Hematopoietic multipotent progenitor cell treated with erythropoietin and hydrocortisone succinate and interleukin-3 and kit ligand, for 4 days (in vitro differentiated cells): ENCODE measurements at regions not wholly inside any gene's neighbourhood (a gene's known extent, or its start where the extent isn't known, plus 50 kb on each side); places are given as distances from the start of the nearest gene placed in this dataset.

Experiments used
- DNase-seq: peaks from one replicate; pipeline ENCODE4 v3.0.0-alpha.2; 2015

DNA sequence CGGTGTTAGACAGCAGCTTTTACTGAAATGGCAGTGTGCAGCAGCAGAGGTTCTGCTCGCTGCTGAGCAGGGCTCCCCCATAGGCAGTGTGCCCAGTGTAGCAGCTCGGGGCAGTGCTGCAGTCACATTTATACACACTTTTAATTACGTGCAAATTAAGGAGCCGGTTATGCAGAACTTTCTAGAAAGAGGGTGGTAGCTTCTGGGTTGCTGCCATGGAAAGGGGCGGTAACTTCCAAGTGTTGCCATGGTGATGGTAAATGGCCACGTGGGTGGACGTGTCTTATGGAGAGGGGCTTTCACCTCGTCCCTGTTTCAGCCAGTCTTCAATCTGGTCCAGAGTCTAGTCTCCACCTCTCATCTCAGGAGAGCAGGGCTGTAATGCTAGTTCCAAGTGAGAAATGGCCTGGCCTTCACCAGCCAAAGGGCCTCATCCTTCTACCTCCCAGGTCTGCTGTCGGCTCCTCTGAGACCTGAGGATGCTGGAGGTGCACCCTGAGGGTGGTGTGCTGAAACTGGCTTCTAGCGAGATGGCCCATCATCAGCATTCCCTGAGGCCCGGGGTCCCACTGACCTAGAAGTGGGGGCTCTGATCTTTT lies 180.5 kb upstream of the PMEPA1 start:
- DNase-seq, result no peak

DNA sequence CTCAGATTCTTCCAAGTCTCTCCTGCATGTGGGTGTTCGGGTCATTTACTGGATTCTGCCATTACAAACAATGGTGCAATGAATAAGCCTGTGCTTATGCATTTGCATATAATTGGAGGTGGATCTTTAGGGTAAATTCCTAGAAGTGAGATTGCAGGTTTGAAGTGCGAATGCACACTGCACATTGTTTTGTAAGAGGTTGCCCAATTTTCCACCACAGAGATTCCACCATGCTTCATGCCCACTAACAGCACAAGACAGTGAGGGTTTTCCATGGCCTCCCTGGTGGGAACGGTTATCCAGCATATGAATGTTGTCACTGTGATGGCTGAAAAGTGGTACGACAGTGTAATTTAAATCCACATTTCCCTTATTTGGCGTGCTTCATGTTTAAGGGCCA lies 178.8 kb upstream of the PMEPA1 start:
- peak; percentile 23 for DNase-seq

DNA sequence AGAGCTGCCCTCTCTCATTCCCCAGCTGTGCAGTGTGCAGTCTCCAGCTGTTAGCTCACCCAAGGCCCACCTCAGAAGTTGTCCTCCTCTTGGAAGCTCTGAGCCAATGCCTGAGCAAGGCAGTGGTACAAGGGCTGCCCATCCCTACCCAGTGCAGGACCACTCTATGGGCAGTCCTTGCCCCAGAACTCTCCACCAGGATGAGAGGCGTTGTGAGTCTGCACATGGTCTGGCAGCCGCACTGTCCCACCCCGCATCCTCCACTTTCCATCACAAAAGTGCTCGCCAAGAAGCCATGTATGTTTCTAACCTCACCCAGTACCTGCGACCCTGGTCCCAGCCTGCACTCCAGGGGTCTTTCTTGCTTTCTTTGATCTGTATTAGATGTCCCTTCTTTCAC lies 175.1 kb upstream of the PMEPA1 start:
- DNase-seq, result no peak

DNA sequence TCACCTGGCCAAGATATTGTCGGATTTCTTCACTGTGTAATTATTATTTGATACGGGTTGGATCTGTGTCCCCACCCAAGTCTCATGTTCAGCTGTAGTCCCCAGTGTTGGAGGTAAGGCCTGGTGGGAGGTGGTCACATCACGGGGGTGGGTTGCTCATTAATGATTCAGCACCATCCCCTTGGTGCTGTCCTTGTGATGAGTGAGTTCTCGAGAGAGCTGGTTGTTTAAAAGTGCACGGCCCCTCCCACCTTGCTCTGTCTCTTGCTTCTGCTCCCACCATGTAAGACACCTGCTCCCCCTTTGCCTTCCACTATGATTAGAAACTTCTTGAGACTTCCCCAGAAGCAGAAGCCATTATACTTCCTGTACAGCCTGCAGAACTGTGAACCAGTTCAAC lies 173.9 kb upstream of the PMEPA1 start:
- no peak for DNase-seq

DNA sequence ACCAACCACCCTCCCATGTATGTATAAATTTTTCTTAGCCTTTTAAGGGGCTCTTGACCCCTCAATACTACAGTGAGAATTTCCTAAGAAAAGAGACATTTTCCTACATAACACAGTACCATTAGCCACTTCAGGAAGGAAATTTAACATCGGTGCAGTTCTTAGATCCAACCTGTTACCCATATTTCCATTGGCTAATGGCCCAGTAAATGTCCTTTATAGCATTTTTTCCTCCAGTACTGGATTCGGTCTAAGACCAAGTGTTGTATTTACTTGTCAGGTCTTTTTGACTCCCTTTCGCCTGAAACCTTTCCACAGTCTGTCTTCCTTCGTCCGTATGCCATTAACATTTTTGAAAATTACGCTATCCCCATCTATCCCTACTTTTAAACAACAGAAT lies 173.4 kb upstream of the PMEPA1 start:
- DNase-seq, result no peak

DNA sequence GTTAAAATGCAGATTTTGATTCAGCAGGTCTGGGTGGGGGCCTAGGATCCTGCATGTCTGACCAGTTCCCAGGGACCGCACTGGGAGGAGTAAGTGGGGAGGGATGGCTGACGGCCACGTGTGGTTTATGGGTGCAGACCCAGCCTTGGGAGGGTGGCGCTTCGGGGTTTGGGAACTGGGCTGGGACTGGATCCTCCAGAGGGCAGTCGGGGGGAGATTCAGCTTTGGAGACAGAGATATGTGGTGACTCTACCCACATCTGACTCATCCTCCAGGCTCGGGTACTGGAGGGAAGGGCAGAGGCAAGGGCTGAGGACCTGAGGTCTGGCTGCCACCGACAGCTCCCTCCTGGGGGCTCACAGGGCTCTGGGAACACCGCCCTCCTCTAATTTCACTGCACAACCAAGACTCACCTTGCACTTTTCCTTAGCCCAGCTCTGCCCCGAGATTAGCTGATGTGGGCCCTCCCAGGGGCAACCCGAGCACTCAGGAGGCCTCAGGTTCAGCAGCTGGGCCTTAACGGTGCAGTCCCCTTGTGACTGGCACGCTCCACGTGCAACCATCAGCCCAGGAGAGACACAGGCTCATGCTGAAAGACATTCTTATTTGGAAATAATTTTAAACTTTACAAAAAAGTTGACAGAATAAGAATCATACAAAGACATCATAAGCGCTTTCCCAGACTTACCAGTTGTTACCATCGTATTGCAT lies 172.8 kb upstream of the PMEPA1 start:
- DNase-seq, result no peak

DNA sequence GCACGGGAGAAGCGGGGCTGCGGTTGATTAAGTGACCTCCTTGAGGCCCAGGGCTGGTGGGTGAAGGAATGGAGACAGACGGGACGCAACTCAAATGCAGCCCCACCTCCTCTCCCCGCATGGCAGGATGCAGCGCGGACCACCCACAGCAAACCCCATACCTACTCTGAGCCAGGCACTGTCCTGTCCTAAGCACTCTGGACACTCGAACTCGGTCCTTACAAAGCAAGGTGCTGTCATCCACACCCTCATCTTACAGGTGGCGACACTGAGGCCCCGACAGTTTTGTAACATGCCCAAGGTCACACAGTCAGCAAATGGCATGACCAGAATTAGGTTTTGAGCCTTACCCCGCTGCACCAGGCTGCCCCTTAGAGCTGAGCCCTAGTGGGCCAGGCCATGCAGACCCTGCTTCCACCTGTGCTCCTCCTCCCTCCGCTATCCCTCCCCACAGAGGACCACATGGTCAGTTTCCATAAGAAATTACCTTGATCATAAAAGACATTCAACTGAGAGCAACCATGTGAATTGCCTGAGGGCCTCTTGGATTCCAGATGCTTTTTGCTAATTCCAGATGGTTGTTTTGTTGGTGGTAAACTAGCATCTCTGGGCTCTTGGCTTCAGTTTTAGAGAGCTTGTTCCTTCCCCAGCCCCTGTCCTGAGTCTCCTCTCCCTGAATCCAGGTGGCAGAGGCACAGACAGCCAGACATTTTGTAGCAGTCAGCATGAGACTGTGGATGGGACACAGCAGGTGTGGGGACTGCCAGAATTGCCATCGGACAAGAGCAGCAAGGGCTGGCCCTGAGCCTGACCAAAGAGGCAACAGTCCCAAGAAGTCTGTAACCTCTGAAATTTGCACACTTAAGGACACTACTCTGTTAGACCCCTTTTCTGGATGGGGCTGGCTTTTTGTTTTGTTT lies 171.9 kb upstream of the PMEPA1 start:
- no peak for DNase-seq

DNA sequence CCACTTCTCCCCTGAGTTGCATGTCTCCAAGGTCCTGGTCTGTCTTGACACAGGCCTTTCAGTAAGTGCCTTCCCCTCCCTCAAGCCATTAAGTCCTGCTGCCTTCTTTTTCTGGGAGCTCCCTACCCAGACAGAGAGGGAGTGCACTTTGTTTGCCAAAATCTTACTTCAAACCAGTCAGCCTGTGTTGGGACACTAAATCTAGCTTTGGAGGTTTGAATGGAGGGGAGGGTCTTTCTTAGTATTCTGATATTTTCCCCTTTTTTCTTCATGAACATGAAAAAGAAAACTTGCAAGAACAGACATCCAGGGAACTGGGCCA lies 170.7 kb upstream of the PMEPA1 start:
- no peak for DNase-seq

DNA sequence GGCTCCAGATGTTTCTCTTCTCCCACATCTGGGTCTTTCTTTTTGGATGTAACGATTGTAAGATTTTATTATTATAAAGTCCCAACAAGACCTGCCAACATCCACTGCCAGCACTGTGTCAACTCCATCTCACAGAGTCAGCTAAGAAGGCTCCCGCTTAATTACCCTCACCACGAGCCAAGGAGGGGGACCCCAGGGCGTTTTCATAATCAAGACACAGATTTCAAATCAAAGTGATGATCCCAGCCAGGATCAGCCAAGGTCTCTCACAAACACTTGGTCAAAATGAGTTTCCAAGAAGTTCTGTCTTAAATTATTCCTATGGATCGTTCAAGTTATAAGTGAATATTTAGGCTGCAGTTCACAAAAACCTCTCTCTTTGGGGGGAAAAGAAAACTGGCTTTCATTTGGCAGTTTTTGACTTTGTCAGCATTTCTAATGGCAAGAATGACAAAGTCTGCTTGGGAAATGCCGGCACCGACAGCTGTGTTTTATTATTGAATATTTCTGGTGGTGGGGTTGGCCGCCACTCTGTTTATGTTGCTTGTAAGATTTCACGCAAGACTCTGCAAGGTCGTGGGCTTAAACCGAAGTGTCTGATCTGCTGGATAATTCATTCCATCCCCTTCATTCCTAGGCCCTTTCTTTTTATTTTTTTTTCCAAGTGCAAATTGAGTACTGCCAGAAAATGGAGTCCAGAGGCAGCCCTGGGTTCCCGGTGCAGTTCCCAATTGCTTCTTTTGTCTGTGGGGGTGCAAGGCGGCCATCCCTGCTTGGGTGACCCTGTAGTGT lies 170.2 kb upstream of the PMEPA1 start:
- DNase-seq, result no peak

DNA sequence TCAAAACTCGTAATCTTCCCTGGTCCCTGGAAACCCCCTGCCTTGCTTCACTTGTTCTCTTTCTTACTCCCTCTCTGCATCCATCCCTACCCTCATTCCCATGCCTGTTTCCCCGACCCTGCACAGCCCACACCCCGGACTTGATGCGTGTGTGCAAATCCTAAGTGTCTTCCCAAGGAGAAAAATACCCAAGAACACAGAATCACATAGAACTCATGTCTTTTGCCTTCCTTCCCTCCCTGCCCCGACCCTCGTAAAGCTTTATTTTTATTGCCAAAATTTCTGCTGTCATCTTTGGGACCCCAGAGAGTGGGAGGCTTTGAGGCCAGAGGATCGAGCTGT lies 169.6 kb upstream of the PMEPA1 start:
- no peak for DNase-seq

DNA sequence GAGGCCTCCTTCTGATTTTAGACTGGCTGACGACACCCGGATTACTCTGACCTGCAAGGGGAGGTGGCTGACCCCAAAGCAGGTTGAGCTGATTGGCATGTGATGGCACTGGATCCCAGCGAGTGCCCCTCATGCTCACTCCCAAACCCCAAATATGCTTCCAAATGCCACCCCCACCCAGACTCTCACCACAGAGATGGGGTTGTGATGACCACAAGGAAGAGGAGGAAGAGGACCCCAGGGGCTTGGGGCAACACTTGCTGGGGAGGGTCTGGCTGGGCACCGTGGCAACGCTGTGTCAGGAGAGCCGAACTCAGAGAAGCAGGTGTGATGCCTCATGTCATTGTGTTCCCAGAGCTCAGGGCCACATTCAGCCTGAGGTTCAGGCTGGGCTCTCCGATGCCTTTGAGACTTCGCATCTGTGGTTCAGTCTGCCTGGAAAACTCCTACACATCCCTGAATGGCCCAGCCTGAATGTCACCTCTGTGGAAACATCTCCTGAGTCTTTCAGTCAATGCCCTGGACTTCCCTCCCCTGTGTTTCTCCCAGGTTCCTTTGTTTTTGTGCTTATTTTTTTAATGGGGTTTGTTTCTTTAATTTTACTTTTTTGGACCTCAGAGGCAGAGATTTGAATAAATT lies 169.1 kb upstream of the PMEPA1 start:
- DNase-seq, result no peak

DNA sequence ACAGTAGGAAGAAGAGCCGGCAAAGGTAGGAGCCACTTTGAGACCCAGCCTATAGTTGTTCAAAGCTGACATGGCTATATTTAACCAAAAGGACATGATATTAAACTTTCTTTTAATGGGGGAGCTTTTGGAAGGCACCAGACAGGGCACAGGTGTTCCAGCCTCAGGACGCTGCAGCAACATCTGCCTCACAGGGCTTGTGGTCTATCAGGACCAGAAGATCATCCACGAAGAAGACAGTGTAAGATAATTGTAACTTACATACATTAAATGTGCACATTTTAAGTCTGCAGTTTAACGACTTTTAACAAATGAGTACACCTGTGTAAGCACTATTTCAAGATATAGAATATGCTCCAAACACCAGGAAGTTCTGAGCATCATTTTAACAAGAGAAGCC lies 168.2 kb upstream of the PMEPA1 start:
- no peak for DNase-seq

DNA sequence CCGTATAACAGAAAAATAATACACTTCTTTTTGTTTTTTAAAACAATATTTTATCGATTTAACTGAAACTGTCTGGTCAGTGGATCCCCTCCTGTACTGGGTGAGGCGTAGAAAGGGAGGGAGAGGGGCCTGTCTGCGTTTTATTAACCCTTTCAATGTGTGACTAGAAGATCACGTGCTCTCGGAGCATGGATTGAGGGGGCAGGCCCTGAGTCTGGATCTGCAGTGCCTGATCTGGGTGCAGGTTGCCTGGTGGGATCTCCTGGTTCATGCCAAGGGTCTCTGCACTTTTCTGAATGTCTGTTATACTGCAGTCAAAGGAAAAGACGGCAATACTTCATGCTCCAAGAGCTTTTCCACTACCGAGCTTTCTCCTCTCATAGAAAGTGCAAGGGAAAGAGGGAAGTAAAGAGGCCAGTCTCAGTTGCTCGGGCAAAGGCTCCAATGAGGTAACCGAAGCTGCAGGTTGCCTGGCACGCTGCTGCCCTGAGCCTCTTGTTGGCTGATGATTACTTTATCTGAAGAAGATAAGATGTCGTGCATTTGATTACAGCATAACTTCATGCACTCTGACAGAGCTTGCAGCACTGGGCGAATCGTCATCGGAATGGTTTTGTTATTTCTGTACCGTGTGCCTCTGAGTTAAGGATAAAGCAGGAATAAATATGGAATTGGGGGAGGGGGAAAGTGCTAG lies 167.5 kb upstream of the PMEPA1 start:
- no peak for DNase-seq

DNA sequence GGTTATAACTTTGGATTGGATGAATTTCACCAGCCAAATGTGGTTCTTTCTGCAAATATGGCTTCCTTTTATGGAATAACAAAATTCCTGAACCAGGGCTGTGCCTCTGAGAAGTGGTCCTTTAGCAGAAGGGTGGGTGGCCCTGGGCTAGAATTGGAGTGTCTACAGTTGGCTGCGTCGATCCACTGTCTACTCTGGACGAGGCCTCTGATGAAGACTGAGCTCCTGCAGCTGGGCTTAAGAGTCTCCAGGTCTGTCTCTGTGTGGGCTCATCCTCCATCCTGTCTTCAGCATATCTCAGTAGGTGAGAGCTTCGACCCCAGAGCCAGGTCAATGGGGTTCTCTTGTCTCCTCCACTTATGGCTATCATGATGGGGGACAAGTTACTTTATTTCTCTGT lies 166.3 kb upstream of the PMEPA1 start:
- no peak for DNase-seq

DNA sequence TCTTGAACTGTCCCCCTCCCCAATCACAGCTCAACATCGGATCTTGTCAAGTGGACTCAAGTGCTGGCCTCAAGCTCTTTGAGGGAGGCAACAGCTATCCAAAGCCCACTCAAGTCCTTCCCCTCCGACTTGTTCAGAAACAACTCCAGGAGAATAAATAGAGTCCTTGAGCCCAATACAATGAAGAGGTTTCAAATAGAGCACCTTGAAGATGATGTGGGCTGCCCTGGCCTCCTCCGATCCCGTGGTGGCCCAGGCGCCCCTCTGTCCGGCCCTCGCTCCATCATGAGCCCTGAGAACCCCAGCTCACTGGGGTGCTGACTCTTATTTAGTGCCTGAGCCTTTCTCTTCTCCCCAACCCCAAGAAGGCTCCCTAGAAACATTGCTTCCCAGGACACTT lies 164.3 kb upstream of the PMEPA1 start:
- DNase-seq, result no peak

DNA sequence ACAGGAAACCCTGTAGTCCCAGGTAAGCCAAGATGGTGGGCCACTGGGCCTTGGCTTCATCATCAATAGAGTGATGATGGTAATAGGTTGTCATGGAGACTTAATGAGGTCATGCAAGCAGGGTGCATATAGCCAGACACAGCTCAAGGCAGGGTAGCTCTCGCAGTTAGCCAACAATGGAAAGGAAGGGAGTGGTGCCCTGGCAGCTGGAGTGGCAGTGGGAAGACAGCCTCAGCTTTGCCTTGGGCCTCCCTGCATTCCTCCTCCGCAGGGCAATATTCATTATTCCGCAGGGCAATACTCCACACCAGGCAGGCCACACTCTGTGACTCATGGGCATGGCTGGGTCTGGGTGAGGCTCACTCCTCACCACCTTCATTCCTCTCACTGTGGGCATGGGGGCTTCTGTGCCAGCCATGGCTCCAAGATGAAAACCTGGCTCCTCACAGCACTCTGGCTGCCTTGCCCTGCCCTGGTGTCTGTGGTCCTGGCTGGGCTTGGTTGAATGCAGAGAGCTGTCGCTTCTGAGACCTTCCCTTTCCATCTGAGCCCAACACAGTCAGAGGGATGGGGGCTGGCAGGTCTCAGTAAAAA lies 163.1 kb upstream of the PMEPA1 start:
- no peak for DNase-seq

DNA sequence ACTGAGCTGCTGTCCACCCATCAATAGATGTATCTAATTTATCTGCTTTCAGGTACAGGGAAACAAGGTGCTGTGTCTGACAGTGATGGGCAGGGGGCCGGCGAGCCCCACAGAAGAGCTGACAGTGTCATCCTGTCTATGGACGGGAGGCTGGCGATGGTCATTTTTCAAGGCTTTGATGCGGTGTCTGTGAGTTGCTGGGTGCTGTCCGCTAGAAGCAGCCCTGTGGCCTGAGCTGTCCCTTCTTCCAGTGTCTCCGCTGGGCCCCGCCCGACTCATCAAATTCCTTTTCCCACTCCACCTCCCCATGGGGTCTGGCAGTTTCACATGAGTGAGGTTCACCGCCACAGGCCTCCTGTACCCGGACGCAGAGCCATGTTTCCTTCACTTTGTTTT lies 161.4 kb upstream of the PMEPA1 start:
- DNase-seq, result no peak

DNA sequence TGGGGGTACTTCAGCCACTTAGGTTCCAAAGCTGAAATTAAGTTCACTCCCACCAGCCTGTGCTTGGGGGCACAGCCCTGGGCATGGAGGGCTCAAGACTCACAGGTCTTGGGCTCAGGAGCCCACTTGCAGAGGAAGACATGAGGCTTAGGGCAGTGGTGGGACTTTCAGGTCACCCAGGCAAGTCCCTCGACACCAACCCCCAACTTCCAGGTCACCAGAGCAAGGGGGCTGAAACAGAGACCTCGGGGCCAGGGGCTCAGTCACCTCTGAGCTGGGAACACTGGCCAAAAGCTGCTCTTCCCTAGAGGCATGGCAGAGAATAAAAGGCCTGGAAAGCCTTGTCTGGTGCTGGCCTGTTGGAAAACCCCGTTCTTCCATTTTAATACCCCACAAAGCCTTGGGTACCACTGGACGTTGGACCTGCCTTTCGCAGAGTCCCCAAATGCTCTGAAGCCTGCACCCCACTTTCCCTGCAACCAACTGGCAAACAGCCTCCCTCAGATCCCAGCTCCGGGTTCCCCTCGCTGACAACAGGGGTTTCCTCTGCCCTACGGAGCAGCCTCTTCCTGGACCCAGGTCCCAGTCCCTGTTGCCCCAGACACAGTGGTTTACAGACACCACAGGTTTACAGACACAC lies 160.9 kb upstream of the PMEPA1 start:
- DNase-seq, result no peak

DNA sequence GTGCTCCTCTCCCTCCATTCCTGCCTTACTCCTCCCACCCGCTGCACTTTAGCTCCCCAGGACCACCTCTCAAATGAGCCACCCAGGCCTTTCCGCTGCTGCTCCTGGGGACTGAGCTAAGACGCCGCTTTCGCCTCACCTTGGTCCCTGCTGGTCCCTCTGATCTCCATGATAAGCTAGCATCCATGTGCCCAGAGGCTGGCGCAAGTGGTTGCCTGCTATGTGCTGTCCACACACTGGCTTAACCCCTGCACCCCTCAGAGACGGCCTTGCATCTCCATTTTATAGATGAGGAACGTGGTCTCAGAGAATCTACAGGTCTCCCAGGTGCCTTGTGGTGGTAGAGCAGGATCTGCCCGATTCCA lies 160.1 kb upstream of the PMEPA1 start:
- no peak for DNase-seq

DNA sequence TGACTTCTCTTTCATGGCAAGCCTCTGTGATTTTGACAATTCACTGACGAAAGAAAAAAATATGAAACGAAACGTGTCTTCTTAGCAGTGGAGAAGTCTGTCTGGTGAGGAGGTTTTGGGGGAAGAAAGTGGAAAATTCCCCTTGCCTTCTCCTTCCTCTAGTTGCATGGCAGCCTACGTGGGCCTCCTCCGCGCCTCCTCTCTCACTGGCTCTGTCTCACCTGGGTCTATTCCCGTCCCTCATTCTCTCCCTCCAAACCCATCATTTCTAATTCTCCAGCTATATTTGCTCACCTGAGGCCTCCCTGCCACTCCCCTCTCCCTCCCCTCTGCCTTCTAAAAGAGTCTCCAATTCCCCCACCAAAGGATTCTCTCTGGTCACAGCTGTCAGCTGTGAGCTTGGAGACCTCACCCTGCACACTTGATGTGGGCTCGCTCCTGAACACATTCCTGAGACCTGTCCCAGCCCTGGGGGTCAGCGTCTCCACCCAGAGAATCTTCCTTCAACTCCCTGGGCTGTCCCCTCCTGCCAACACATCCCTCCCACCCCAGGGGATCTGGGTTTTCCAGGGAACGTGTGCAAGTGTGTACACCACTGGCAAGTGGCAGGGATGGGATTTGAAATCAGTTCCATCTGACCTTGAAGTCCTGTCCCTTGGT lies 159.6 kb upstream of the PMEPA1 start:
- DNase-seq, result no peak

DNA sequence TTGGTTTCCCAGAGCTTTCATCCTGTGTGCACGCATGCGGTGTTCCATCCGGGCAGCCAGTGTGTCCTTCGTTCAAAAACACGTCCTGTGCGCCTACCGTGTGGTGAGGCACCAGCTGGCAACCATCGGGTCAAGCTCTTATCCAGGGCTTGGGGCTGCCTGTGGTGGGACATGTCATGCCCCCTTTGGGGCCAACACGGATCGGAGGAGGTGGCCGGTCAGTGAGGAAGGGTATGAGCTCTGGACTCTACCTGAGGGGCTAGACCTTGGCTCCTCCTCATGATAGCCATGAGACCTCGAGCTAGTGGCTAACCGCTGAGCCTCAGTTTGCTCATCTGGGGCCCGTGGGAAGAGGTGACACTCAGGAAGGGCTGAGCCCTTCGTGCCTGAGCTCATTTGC lies 158.5 kb upstream of the PMEPA1 start:
- DNase-seq, result no peak
